ENCODE measurements at regions not wholly inside any gene's neighbourhood (a gene's known extent, or its start where the extent isn't known, plus 50 kb on each side); places are given as distances from the start of the nearest gene placed in this dataset.
"Not testable (repeated sequence)": the region's sequence is repeated elsewhere in the genome, so short reads cannot be mapped to it uniquely, and the experiment has no call there.

GRCh38 chr2:237212356-237213279, 126.9 kb downstream of the COPS8 start:
- H3K4me3 Mint-ChIP-seq, H3K36me3 Mint-ChIP-seq, H3K4me1 Mint-ChIP-seq, H3K27me3 Mint-ChIP-seq, H3K27ac Mint-ChIP-seq, H3K9me3 Mint-ChIP-seq, ATAC-seq: not testable (repeated sequence)

- H3K9me3 Mint-ChIP-seq = no peaks in the 10 kb centered on the region
Measured at GRCh38 chr2:237213315-237214022, 127.8 kb downstream of the COPS8 start.

GRCh38 chr2:237214030-237214675, 128.5 kb downstream of the COPS8 start:
- no peaks in the 10 kb centered on the region for H3K4me1 Mint-ChIP-seq
- H3K4me3 Mint-ChIP-seq = no peak overlapping the region
- no peaks in the 10 kb centered on the region for H3K27me3 Mint-ChIP-seq

More at GRCh38 chr2:237213315-237214022, 127.8 kb downstream of the COPS8 start:
- H3K4me3 Mint-ChIP-seq = no peak overlapping the region
- no peak for ATAC-seq
- no peak overlapping the region for H3K27ac Mint-ChIP-seq
- no peaks in the 10 kb centered on the region for H3K27me3 Mint-ChIP-seq
- H3K36me3 Mint-ChIP-seq = no peaks in the 10 kb centered on the region
- no peaks in the 10 kb centered on the region for H3K4me1 Mint-ChIP-seq

GRCh38 chr2:237214963-237215362, 129.3 kb downstream of the COPS8 start:
- no peak overlapping the region for H3K4me3 Mint-ChIP-seq
- no peaks in the 10 kb centered on the region for H3K36me3 Mint-ChIP-seq
- no peaks in the 10 kb centered on the region for H3K9me3 Mint-ChIP-seq
- H3K4me1 Mint-ChIP-seq = no peaks in the 10 kb centered on the region
- no peak overlapping the region for H3K27ac Mint-ChIP-seq
- ATAC-seq = no peak
- no peaks in the 10 kb centered on the region for H3K27me3 Mint-ChIP-seq

More at GRCh38 chr2:237214030-237214675, 128.5 kb downstream of the COPS8 start:
- Mint-ChIP-seq H3K27ac (no peak overlapping the region), H3K36me3 (no peaks in the 10 kb centered on the region), H3K9me3 (no peaks in the 10 kb centered on the region)
- no peak for ATAC-seq

- Mint-ChIP-seq H3K36me3 (no peaks in the 10 kb centered on the region), H3K9me3 (no peaks in the 10 kb centered on the region), H3K4me1 (no peaks in the 10 kb centered on the region), H3K4me3 (no peak overlapping the region), H3K27me3 (peaks cover 8% of the 10 kb centered on the region), H3K27ac (no peak overlapping the region)
- no peak for ATAC-seq
Measured at GRCh38 chr2:237217995-237218616, 132.4 kb downstream of the COPS8 start.

- H3K27me3 Mint-ChIP-seq = peaks cover 8% of the 10 kb centered on the region
- H3K27ac Mint-ChIP-seq = no peak overlapping the region
- H3K4me1 Mint-ChIP-seq = no peaks in the 10 kb centered on the region
- H3K9me3 Mint-ChIP-seq = no peaks in the 10 kb centered on the region
- H3K4me3 Mint-ChIP-seq = no peak overlapping the region
- no peaks in the 10 kb centered on the region for H3K36me3 Mint-ChIP-seq
- no peak for ATAC-seq
Measured at GRCh38 chr2:237218756-237219155, 133.1 kb downstream of the COPS8 start.

- Mint-ChIP-seq H3K4me1 (no peaks in the 10 kb centered on the region), H3K27me3 (peaks cover 8% of the 10 kb centered on the region), H3K27ac (no peak overlapping the region), H3K9me3 (no peaks in the 10 kb centered on the region), H3K4me3 (no peak overlapping the region), H3K36me3 (no peaks in the 10 kb centered on the region)
- no peak for ATAC-seq
Measured at GRCh38 chr2:237219826-237220225, 134.1 kb downstream of the COPS8 start.

GRCh38 chr2:237221443-237221842, 135.8 kb downstream of the COPS8 start:
- H3K9me3 Mint-ChIP-seq = no peaks in the 10 kb centered on the region
- H3K36me3 Mint-ChIP-seq = no peaks in the 10 kb centered on the region
- no peaks in the 10 kb centered on the region for H3K4me1 Mint-ChIP-seq
- no peak overlapping the region for H3K4me3 Mint-ChIP-seq
- H3K27ac Mint-ChIP-seq = no peak overlapping the region
- peak; percentile 27 for ATAC-seq
- peaks cover 8% of the 10 kb centered on the region for H3K27me3 Mint-ChIP-seq

- H3K27me3 Mint-ChIP-seq = peaks cover 8% of the 10 kb centered on the region
- H3K27ac Mint-ChIP-seq = no peak overlapping the region
- no peaks in the 10 kb centered on the region for H3K36me3 Mint-ChIP-seq
- H3K9me3 Mint-ChIP-seq = no peaks in the 10 kb centered on the region
- H3K4me1 Mint-ChIP-seq = no peaks in the 10 kb centered on the region
- no peak overlapping the region for H3K4me3 Mint-ChIP-seq
- ATAC-seq = no peak
Measured at GRCh38 chr2:237222178-237222577, 136.5 kb downstream of the COPS8 start.

- Mint-ChIP-seq H3K4me1 (no peaks in the 10 kb centered on the region), H3K27ac (no peak overlapping the region), H3K27me3 (peaks cover 8% of the 10 kb centered on the region), H3K9me3 (no peaks in the 10 kb centered on the region), H3K4me3 (no peak overlapping the region), H3K36me3 (no peaks in the 10 kb centered on the region)
- no peak for ATAC-seq
Measured at GRCh38 chr2:237222601-237223041, 136.9 kb downstream of the COPS8 start.

- H3K27me3 Mint-ChIP-seq = peaks cover 14% of the 10 kb centered on the region
- no peak overlapping the region for H3K27ac Mint-ChIP-seq
- H3K36me3 Mint-ChIP-seq = no peaks in the 10 kb centered on the region
- no peak for ATAC-seq
- H3K9me3 Mint-ChIP-seq = no peaks in the 10 kb centered on the region
- H3K4me3 Mint-ChIP-seq = no peak overlapping the region
- H3K4me1 Mint-ChIP-seq = no peaks in the 10 kb centered on the region
Measured at GRCh38 chr2:237223201-237223861, 137.6 kb downstream of the COPS8 start.

GRCh38 chr2:237227190-237227589, 141.5 kb downstream of the COPS8 start:
- Mint-ChIP-seq H3K27me3 (peaks cover 20% of the 10 kb centered on the region), H3K27ac (no peak overlapping the region), H3K4me1 (no peaks in the 10 kb centered on the region), H3K9me3 (no peaks in the 10 kb centered on the region), H3K36me3 (no peaks in the 10 kb centered on the region), H3K4me3 (no peak overlapping the region)
- no peak for ATAC-seq

- Mint-ChIP-seq H3K27me3 (peaks cover 25% of the 10 kb centered on the region), H3K9me3 (no peaks in the 10 kb centered on the region), H3K36me3 (no peaks in the 10 kb centered on the region), H3K27ac (no peak overlapping the region), H3K4me3 (no peak overlapping the region), H3K4me1 (no peaks in the 10 kb centered on the region)
- ATAC-seq = no peak
Measured at GRCh38 chr2:237227592-237228280, 142.0 kb downstream of the COPS8 start.

- no peaks in the 10 kb centered on the region for H3K9me3 Mint-ChIP-seq
Measured at GRCh38 chr2:237228281-237228625, 142.6 kb downstream of the COPS8 start.

More at GRCh38 chr2:237228281-237228625, 142.6 kb downstream of the COPS8 start:
- ATAC-seq = no peak
- no peaks in the 10 kb centered on the region for H3K36me3 Mint-ChIP-seq
- no peak overlapping the region for H3K4me3 Mint-ChIP-seq
- peaks cover 25% of the 10 kb centered on the region for H3K27me3 Mint-ChIP-seq
- H3K27ac Mint-ChIP-seq = no peak overlapping the region
- H3K4me1 Mint-ChIP-seq = no peaks in the 10 kb centered on the region

Data from stimulated activated memory B cell treated with anti-CD40 and anti-IgM and Interleukin-4, amounts not matched to agents 10 μg/mL and 1 μg/mL and 100 μg/mL, for 72 hours (primary cell).